NCI-H146 (cell line): ENCODE measurements at regions not wholly inside any gene's neighbourhood (a gene's known extent, or its start where the extent isn't known, plus 50 kb on each side); places are given as distances from the start of the nearest gene placed in this dataset.

Experiments
- DNase-seq: peaks from one replicate; lab custom pipeline; 2025; lab: John Stamatoyannopoulos, UW

DNA sequence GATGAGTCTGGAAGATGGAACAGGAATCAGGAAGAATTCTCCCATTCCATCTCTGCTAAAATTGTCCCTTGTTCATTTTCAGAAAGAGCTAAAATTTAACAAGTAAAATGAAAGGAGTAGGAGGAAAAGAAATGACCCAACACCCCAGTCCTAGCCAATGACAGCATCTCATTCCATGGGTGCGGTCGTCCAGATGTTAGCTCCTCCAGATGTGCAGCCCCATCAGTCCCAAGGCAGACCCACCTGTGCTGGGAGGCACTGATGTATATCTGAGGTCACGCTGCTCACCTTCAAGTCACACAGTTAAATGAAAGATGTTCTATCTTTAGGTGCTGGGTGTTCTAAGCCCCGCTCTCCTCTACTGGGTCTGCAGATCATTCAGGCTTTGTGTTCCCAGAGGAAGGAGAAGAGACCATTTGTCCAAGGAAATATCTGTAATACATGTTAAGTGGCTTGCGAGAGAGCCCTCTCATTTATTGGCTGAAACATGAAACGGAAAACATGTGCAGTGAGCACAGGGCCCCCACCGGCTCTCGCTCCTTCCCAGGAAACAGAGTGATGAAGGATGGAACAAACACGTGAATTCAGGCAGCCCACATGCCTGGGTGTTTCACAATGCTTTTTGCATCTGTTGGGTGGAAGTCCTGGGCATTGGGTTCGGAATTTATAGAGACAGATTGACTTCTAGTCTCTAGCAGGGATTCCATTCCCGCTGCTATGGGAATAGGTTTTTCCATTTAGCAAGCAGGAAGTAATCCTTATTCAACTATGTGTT lies 294.6 kb downstream of the NUAK1 start:
- DNase-seq, result no peak

DNA sequence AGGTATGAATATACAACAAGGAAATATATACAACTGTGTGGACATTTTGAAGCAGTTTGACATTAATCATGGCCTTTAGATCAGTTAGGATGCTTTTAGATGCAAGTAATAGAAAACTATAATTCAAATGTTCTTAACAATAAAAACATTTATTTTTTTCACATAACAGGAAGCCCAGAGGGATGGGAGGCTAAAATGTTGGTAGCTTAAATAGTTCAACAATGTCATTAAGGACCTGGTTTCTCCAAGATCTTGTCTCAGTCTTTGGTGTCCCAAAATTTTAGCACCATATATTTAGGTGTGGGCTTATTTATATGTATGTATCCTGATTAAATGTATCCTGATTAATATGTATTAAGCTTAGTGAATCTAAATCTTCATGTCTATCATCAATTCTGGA lies 292.4 kb downstream of the NUAK1 start:
- no peak for DNase-seq

DNA sequence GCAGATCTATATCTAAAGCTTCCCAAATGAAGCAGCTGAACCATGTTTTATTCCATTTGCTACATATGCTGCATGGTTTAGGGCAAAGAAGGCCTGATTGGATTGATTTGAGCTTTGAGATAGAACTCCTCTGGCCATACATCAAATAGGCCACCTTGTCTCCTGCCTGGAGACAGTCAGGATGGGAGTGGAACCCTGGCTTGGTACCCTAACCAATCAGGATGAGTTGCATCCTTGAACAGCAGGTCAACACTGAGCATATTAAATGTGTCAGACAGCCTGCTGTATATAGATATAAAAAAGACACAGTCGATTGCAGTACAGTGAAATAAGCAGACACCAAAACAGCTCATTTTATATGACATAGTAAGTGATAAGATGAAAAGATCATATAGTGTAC lies 291.7 kb downstream of the NUAK1 start:
- no peak for DNase-seq

GRCh38 chr12:105848286-105848685 lies 290.5 kb downstream of the NUAK1 start:
- DNase-seq, result no peak

DNA sequence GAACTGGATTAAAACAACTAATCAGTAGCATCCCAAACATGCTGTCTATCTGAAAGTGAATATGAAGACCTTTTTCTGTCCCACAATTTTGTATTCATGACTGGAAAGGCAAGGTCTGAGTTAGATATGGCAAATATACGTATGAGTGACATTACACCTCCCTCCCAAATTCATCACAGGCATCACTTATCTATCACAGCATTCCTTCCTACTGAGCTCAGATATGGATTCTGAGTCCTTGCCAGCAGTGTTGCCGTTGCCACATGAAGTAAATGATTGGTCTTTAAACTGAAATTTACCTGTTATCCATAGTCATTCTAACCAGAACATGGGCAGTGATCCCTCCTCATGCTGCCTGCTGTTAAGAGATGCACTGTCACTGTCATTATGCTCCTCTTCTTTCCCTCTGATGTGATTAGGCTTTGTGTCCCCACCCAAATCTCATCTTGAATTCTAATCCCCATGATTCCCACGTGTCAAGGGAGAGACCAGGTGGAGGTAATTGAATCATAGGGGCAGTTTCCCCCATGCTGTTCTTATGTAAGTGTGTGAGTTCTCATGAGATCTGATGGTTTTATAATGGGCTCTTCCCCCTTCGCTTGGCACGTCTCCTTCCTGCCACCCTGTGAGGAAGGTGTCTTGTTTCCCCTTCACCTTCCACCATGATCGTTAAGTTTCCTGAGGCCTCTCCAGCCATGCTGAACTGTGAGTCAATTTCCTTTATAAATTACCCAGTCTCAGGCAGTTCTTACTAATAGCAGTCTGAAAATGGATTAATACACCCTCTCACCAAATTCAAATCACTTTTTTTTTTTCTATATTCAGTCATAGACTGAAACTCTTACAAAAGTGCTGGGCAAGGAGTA lies 288.4 kb downstream of the NUAK1 start:
- no peak for DNase-seq

GRCh38 chr12:105852496-105852895 lies 286.3 kb downstream of the NUAK1 start:
- DNase-seq, result no peak

DNA sequence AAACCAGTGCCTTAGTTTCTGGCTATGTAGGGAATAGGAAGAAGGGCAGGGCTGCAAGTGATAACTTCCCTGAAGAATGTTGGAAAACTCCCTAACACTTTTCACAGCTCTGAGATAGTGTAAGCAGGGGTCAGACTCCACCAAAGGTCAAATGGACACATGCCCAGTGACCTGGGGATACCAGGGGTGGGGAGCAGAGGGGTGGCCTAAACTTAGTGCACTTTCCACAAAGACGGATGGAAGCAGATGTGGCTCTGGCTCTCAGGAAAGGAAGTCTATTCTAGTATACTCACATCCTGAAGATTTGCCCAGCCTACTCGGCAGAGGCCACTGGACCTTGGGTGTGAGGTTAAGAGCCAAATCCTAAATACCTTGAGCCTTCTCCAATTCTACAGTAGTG lies 285.8 kb downstream of the NUAK1 start:
- no peak for DNase-seq

- no peak for DNase-seq
These were observed 284.7 kb downstream of the NUAK1 start for GRCh38 chr12:105854071-105854470.

DNA sequence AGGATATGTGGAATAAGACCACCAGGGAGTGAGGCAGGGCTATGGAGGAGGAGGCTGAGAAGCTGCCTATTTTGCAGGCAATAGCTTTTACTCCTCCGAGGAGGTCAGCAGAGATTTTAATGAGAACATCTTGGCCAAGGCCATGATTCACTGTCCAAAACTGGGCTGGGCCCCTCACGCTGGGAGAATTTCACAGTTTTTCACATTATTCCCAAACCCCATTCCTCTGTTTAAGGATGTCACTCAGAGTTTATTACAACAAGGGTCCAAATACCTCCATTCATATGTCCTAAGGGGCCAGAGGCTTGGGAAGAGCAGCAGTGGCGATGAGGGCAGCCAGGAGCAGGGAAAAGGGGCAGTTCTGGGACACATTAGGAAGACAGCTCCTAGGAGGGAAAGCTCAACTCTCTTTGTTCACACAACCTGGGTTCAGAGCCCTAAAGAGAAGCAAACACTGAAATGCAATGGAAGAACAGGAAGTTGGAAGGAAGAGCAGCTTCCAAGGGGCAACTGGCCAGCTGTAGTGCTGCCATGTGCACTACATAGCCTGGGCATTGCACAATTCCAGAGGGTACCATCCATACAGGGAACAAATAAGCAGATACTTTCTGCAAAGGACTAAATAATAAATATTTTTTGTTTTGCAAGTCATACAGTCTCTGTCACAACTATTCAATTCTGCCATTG lies 283.2 kb downstream of the NUAK1 start:
- DNase-seq, result no peak

- DNase-seq, result no peak
These were observed 282.7 kb downstream of the NUAK1 start for GRCh38 chr12:105856048-105856405.

DNA sequence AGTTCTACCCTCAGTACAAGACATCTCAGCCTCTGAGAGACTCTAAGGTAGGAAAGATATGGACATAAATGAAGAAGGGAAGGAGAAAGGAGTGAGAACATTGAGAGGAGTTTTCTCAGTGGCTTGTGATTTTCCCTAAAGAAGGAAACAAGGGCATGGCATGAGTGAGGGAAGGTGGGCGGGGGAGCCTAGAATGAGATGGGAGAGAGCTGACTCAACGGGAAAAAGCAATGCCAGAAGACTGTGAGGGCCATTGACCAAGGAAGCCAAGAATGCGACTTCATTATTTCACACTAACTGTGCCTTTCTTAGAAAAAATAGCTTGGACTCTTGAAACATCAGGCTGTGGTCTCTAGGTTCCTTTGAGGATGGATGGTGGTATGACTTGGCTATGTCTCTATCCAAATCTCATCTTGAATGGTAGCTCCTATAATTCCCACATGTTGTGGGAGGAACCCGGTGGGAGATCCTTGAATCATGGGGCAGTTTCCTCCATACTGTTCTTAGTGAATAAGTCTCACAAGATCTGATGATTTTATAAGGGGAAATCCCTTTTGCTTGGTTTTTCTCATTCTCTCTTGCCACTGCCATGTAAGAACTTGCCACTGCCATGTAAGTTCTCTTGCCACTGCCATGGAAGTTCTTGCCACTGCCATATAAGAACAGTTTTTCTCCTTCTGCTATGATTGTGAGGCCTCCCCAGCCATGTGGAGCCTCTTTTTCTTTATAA lies 279.6 kb downstream of the NUAK1 start:
- DNase-seq, result no peak

DNA sequence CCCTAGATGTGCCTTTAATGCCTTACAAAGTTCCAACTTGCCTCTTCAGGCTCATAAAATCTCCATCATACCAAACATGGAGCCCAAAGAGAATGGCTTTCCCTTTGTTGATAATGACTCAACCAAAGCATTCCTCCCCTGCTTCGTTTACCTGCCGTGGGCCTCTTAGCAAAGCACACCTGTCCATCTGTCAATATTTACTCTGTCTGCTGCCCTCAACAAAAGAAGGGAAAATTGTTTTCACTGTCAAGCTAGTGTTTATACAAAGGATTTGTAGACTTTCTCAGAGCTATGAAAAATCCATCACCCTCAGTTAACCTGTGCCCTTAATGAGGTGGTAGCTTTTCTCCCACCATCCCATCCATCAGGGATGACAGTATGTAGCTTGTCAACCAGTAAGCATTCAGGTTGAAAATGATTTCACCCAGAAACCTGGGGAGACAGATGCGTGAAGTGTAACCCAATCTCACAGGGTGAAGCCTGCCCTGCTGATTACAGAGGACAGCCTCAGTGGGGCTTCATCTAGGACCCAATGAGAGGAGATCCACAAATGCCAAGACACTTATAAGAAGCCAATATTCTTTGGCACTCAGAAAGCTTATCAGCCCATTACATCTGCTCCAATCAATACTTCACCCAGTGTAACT lies 278.1 kb downstream of the NUAK1 start:
- peak; percentile 99 for DNase-seq

DNA sequence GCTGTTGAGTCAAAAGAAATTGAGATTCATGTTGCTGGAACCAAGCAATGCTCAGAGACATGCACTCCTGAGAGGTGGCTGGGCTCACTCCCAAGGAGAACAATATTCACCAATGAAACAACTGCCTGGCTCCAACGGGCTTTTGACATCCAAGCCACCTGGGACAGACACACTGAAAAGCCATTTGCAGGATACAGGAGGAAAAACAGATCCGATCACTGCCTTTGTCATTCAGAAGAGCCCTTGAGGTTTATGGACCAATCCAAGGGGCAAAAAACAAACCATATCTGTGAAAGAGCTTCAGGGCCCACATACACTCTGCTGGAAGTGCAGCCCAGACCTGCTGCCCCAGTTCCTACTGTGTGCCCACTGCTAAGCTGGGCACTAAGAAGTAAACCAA lies 277.5 kb downstream of the NUAK1 start:
- no peak for DNase-seq

DNA sequence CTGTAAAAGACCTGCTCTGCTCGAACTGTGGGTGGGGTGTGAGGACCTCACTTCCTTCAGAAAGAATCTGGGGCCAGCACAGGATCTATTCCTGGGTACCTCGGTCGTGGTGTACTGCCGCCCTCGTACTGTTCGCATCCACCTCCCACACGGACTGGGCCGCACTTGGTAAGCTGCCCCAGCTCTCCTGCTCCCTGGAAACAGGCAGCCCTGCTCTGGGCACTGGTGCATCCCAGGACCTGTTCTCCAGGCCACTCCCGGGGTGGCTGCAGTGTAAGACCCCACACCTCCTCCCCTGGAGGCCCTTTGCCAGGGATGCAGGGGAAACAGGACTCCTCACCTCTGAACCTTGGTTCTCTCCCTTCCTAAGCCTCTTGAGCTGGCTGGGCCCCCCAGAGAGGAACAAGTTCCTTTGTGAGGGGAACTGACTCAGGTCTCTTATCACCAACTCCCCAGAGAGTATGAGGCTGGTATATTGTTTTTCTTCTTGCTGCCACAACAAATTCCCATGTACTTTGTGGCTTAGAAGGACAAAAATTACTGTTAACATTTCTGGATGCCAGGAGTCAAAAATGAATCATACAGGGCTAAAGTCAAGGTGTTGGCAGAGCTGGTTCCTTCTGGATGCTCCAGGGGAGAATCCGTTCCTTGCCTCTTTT lies 276.5 kb downstream of the NUAK1 start:
- no peak for DNase-seq

DNA sequence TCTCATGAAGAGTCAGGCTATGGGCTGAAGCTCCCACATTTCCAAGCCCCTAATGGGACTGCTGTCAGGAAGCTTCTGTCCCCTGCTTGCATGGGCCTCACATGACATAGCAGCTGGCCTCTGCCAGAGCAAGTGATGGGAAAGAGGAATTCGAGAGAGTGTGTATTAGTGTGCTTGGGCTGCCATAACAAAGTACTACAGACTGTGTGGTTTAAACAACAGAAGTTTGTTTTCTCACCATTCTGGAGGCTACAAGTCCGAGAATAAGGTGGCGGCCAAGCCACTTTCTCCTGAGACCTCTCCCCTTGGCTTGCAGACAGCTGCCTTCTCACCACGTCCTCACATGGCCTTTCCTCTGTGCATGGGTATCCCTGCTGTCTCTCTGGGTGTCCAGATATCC lies 274.4 kb downstream of the NUAK1 start:
- DNase-seq, result no peak

DNA sequence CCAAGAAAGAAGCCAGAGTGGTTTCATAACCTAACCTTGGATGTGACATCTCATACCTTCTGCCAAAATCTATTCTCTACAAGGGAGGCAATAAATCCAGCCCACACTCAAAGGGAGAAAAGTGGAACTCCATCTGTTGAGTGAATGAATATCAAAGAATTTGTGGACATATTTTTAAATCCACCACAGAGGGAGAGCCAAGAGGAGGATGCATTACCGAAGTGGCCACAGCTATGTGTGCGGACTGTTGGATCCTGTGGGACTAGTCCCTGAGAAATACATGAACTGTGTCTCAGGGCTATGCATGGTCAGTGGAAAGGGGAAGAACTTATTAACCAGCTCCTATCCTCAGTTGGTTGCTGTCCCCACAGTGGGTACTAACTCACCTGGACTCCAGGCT lies 273.9 kb downstream of the NUAK1 start:
- DNase-seq, result no peak

DNA sequence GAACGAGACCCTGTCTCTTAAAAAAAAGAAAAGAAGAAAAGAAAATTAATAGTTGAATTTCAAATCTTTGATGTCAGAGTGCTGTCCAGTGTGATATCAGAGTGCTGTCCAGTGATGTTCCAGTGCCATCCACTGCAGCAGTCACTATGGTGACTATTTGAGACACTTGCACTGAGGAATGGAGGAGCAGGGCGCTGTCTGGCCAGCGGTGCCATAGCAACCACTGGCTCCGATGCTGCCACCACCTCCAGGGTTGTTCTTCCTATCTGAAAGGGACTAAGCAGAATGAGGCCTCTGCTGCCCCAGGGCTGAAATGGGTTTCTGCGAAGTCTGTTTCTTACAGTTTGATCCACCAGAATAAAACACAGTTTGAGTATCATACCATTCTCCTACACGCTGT lies 272.9 kb downstream of the NUAK1 start:
- DNase-seq, result no peak

- DNase-seq, result no peak
These were observed 264.6 kb downstream of the NUAK1 start for GRCh38 chr12:105874121-105874520.

- no peak for DNase-seq
These were observed 262.3 kb downstream of the NUAK1 start for GRCh38 chr12:105876396-105876927.

- DNase-seq, result no peak
These were observed 259.8 kb downstream of the NUAK1 start for GRCh38 chr12:105878964-105879363.

- no peak for DNase-seq
These were observed 257.8 kb downstream of the NUAK1 start for GRCh38 chr12:105880824-105881388.
